Fibroblast of upper back skin (primary cell): ENCODE measurements at regions not wholly inside any gene's neighbourhood (a gene's known extent, or its start where the extent isn't known, plus 50 kb on each side); places are given as distances from the start of the nearest gene placed in this dataset.

ENCODE experiments used
- DNase-seq: peaks from one replicate; pipeline ENCODE4 v3.0.0-alpha.2; 2013

GRCh38 chr12:118866346-118866745, 115.0 kb upstream of the SRRM4 start:
- no peak for DNase-seq

GRCh38 chr12:118870551-118870950, 110.8 kb upstream of the SRRM4 start:
- no peak for DNase-seq

GRCh38 chr12:118874698-118875548, 106.4 kb upstream of the SRRM4 start:
- DNase-seq: no peak

- no peak for DNase-seq
These were observed 100.4 kb upstream of the SRRM4 start for GRCh38 chr12:118880720-118881493.

GRCh38 chr12:118884226-118884625, 97.1 kb upstream of the SRRM4 start:
- DNase-seq: no peak

GRCh38 chr12:118900993-118901392, 80.3 kb upstream of the SRRM4 start:
- no peak for DNase-seq

- DNase-seq: no peak
These were observed 72.5 kb upstream of the SRRM4 start for GRCh38 chr12:118908811-118909210.

- DNase-seq: no peak
These were observed 68.6 kb upstream of the SRRM4 start for GRCh38 chr12:118912697-118913270.

GRCh38 chr12:118921761-118922160, 59.6 kb upstream of the SRRM4 start:
- DNase-seq: no peak

- DNase-seq: no peak
These were observed 58.9 kb upstream of the SRRM4 start for GRCh38 chr12:118922405-118922804.

- DNase-seq: no peak
These were observed 55.9 kb upstream of the SRRM4 start for GRCh38 chr12:118925407-118925806.

- no peak for DNase-seq
These were observed 55.5 kb upstream of the SRRM4 start for GRCh38 chr12:118925826-118926225.
